K562 (cell line): ENCODE measurements at regions not wholly inside any gene's neighbourhood (a gene's known extent, or its start where the extent isn't known, plus 50 kb on each side); places are given as distances from the start of the nearest gene placed in this dataset.

Source experiments
- BRD4 ChIP-seq: fragments of 200-600 bp; sonication (generic); IDR thresholded peaks from 2 replicates; pipeline ENCODE4 v1.6.1; 2017; ENCODE audit warnings: inconsistent platforms
- EWSR1 ChIP-seq: fragments of 450-650 bp; IDR thresholded peaks from 2 replicates; pipeline ENCODE4 v1.6.1; 2018; ENCODE audit warnings: borderline replicate concordance, mild to moderate bottlenecking, low read depth, moderate library complexity; ENCODE audit not compliant: partially characterized antibody
- TARDBP ChIP-seq: fragments of 450-650 bp; IDR thresholded peaks from 2 replicates; pipeline ENCODE4 v1.6.1; 2016
- ZNF431 ChIP-seq: sonication (generic); formaldehyde crosslinking; IDR thresholded peaks from 2 replicates; pipeline ENCODE4 v1.8.0; 2022; ENCODE audit warnings: mild to moderate bottlenecking, missing genetic modification reagents
- ZSCAN29 ChIP-seq: fragments of 450-650 bp; IDR thresholded peaks from 2 replicates; pipeline ENCODE4 v1.6.1; 2017
- TF ChIP-seq, protein P1 (sequence below): fragments of 200-600 bp; sonication (generic); IDR thresholded peaks from one replicate; pipeline ENCODE4 v1.6.1; 2012; ENCODE audit warnings: mild to moderate bottlenecking, low read depth, low read length, inconsistent platforms

GRCh38 chr1:30511563-30511962, 211.8 kb downstream of the MATN1 start (continued):
- TF ChIP-seq ZNF431 (CRISPR knock-in tag) (no peak), TARDBP (no peak), BRD4 (no peak), EWSR1 (no peak), ZSCAN29 (no peak)
- TF ChIP-seq, protein P1, sequence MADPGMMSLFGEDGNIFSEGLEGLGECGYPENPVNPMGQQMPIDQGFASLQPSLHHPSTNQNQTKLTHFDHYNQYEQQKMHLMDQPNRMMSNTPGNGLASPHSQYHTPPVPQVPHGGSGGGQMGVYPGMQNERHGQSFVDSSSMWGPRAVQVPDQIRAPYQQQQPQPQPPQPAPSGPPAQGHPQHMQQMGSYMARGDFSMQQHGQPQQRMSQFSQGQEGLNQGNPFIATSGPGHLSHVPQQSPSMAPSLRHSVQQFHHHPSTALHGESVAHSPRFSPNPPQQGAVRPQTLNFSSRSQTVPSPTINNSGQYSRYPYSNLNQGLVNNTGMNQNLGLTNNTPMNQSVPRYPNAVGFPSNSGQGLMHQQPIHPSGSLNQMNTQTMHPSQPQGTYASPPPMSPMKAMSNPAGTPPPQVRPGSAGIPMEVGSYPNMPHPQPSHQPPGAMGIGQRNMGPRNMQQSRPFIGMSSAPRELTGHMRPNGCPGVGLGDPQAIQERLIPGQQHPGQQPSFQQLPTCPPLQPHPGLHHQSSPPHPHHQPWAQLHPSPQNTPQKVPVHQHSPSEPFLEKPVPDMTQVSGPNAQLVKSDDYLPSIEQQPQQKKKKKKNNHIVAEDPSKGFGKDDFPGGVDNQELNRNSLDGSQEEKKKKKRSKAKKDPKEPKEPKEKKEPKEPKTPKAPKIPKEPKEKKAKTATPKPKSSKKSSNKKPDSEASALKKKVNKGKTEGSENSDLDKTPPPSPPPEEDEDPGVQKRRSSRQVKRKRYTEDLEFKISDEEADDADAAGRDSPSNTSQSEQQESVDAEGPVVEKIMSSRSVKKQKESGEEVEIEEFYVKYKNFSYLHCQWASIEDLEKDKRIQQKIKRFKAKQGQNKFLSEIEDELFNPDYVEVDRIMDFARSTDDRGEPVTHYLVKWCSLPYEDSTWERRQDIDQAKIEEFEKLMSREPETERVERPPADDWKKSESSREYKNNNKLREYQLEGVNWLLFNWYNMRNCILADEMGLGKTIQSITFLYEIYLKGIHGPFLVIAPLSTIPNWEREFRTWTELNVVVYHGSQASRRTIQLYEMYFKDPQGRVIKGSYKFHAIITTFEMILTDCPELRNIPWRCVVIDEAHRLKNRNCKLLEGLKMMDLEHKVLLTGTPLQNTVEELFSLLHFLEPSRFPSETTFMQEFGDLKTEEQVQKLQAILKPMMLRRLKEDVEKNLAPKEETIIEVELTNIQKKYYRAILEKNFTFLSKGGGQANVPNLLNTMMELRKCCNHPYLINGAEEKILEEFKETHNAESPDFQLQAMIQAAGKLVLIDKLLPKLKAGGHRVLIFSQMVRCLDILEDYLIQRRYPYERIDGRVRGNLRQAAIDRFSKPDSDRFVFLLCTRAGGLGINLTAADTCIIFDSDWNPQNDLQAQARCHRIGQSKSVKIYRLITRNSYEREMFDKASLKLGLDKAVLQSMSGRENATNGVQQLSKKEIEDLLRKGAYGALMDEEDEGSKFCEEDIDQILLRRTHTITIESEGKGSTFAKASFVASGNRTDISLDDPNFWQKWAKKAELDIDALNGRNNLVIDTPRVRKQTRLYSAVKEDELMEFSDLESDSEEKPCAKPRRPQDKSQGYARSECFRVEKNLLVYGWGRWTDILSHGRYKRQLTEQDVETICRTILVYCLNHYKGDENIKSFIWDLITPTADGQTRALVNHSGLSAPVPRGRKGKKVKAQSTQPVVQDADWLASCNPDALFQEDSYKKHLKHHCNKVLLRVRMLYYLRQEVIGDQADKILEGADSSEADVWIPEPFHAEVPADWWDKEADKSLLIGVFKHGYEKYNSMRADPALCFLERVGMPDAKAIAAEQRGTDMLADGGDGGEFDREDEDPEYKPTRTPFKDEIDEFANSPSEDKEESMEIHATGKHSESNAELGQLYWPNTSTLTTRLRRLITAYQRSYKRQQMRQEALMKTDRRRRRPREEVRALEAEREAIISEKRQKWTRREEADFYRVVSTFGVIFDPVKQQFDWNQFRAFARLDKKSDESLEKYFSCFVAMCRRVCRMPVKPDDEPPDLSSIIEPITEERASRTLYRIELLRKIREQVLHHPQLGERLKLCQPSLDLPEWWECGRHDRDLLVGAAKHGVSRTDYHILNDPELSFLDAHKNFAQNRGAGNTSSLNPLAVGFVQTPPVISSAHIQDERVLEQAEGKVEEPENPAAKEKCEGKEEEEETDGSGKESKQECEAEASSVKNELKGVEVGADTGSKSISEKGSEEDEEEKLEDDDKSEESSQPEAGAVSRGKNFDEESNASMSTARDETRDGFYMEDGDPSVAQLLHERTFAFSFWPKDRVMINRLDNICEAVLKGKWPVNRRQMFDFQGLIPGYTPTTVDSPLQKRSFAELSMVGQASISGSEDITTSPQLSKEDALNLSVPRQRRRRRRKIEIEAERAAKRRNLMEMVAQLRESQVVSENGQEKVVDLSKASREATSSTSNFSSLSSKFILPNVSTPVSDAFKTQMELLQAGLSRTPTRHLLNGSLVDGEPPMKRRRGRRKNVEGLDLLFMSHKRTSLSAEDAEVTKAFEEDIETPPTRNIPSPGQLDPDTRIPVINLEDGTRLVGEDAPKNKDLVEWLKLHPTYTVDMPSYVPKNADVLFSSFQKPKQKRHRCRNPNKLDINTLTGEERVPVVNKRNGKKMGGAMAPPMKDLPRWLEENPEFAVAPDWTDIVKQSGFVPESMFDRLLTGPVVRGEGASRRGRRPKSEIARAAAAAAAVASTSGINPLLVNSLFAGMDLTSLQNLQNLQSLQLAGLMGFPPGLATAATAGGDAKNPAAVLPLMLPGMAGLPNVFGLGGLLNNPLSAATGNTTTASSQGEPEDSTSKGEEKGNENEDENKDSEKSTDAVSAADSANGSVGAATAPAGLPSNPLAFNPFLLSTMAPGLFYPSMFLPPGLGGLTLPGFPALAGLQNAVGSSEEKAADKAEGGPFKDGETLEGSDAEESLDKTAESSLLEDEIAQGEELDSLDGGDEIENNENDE, result no peak
